GM18951 (cell line): ENCODE measurements at regions not wholly inside any gene's neighbourhood (a gene's known extent, or its start where the extent isn't known, plus 50 kb on each side); places are given as distances from the start of the nearest gene placed in this dataset.

Source experiments
- POLR2A ChIP-seq: IDR thresholded peaks from 4 replicates; pipeline ENCODE4 v1.6.1; 2011; ENCODE audit warnings: mild to moderate bottlenecking; ENCODE audit not compliant: insufficient read length, insufficient read depth; ENCODE audit errors: extremely low read depth
- in situ Hi-C: fragments of 300-500 bp; cut with MboI; formaldehyde crosslinking; loops from one replicate; pipeline ENCODE4 v1.12.0; 2022; ENCODE audit warnings: low sequenced_read_pairs, mixed read lengths, inconsistent platforms; ENCODE audit not compliant: unreplicated experiment

- in situ Hi-C loops: no loop called here
- TF ChIP-seq POLR2A: no peak
These were observed 195.4 kb downstream of the OPA1 start for GRCh38 chr3:193788189-193788991.

DNA sequence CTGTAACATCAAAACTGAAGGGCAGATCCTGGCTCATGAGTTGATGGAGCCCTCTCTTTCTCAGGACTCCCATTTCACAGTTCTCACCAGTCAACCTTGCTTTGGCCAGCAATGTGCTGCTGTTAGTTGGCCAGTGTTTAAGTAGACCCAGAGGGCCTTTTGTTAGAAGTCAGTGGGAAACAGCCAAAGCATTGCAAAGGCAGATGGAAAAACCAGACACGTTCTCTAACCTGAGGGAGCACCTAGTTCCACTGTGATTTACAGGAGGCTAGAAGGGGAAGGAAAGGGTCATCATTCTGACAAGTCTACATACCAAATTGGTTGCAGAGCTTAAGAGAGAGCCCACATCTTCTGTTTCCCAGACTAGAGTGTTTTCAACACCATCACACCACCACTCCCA is 196.4 kb downstream of the OPA1 start:
- TF ChIP-seq POLR2A: no peak
- in situ Hi-C loops: no loop called here

DNA sequence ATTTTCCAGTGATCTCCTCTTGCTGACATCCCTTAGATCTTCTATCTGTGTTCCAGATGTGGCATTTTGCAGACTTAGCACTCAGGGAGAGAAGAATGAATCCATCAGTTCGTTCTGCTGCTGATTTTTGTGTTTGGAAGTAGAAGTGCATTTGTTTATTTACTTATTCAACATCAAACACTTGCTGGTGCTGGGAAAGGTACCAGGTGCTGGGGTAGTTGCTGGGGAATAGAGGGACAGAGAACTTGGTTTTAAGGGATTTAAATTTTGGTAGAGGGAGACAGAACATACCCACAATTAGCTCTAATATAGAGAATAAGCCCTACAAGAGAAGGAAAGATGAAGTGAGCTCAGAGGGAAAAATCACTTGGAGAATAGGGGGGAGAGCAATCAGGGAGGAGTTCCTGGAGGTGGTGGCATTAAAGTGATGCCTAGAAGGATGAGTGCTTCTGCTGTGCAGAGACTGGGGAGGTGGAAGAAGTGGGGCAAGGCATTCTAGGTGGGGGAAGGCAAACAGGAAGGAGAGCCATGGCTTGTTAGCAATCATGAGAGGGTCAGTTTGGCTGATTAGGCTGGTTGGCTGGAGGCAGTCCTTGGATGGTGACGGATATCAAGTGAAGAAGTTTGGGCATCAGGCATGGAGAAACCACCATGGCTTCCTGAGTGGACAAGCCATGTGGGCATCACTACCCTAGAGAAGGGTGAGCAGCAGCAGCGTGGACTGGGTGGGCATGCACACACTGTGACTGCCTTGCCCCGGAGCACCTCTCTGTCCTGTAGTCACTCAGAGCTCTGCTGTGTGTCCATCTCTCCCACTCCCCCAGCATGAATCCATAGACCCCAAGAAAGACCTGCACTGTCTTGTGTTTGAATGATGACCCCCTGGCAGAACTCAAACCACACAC is 197.3 kb downstream of the OPA1 start:
- no peak for TF ChIP-seq POLR2A
- in situ Hi-C loops: no loop called here

- in situ Hi-C loops: no loop called here
- no peak for TF ChIP-seq POLR2A
These were observed 198.3 kb downstream of the OPA1 start for GRCh38 chr3:193791041-193792032.

GRCh38 chr3:193793123-193793522 is 200.1 kb downstream of the OPA1 start:
- in situ Hi-C loops: no loop called here
- TF ChIP-seq POLR2A: no peak

DNA sequence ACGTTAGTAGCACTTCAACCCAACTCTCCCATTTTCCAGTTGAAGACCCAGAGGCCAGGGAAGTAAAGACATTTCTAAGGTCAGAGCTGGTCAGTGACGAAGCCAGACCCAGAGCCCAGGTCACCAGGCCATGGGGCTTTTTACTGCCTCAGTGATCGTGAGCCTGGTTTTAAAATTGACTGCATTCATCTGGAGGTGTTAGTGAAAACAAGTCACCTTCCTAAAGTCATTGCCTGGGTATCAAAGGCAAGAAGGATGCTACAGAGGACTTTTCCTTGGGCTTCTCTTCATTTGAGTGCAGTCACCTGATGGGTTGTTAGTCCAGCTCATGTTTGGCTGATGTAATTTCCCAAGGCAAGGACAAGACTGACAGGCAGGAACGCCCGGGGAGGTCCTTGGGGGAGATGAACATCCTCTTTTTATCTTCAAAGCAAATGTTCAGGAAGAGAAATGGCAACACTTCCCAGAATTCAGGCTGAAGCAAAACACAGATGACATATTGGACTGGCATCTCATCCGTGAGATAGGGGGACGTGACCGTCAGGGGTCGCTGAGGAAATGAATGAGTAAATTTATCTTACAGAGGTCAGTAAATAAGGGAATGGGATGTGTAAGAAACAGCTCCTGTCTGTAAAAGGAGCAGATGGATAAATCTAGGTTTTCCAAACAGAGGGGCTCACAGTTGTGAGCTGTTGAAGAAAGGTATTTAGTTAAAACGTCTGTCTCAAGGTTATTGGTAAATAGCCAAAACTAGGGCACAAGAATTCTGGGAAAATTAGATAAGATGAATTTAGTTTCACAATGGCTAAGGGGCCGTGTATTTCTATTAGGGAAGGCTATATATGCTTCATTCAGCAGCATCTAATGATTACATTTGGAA is 201.2 kb downstream of the OPA1 start:
- in situ Hi-C loops: no loop called here
- no peak for TF ChIP-seq POLR2A

DNA sequence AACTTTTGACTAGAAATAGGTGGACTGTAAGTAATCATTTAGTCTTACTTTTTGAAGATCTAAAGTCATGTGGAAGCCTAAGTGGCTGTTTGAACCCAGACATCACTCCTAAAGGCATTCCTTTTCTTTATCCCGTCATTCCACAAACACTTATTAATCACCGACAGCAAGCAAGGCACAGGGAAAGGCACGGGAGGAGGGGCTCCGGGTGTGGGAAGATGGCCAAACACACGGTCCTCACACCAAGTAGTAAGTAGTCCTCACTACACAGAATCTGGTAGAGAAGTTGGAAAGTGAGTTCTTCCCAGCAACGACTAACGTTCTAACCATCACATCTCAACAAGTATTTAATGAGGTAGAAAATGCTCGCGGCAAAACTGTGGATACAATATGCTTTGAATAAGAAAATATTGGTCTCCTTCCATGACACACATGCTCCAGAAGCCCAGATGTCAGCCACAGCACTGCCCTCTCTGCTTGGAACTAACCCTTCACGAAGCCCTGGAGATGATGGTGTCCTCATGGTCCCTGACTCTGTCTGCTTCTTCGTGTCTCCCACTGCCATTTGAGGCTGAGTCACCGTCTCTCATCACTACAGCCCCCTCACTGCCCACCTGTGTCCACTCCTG is 202.2 kb downstream of the OPA1 start:
- in situ Hi-C loops: no loop called here
- no peak for TF ChIP-seq POLR2A

DNA sequence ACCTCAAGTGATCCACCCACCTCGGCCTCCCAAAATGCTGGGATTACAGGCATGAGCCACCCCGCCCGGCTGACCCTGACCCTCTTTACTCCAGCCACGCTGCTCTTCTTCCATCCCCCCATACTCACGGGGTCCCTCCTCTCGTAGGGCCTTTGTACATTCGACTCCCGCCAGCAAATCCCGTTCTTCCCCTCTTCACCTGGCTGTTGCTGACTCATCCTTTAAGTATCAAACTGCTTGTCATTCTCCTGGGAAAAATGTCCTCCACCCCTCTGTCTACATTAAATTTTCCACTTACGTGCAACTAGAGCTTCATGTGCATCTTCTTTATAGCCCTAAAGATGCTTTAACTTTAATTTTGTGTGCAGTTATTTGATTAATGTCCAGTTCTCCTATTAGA is 203.1 kb downstream of the OPA1 start:
- in situ Hi-C loops: no loop called here
- TF ChIP-seq POLR2A: no peak

DNA sequence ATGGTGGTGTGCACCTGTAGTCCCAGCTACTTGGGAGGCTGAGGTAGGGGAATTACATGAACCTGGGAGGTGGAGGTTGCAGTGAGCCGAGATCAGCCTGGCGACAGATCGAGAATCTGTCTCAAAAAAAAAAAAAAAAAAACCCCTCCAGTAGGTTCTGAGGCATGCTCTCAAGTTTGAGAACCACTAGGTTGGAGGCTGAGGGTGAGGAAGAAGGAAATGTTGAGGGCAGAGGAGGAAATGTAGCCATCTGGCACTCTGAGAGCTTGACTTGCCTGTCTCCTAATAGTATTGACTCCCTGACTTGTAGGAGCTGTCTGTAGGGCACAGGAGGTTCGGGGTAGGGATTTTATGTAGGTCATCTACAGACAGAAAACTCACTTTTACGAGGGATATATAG is 204.6 kb downstream of the OPA1 start:
- in situ Hi-C loops: no loop called here
- no peak for TF ChIP-seq POLR2A

- TF ChIP-seq POLR2A: no peak
- in situ Hi-C loops: no loop called here
These were observed 205.0 kb downstream of the OPA1 start for GRCh38 chr3:193798051-193798450.
